Dermis blood vessel endothelial cell (primary cell): ENCODE measurements at regions not wholly inside any gene's neighbourhood (a gene's known extent, or its start where the extent isn't known, plus 50 kb on each side); places are given as distances from the start of the nearest gene placed in this dataset.

Experiments used
- DNase-seq: peaks from one replicate; pipeline ENCODE4 v3.0.0; 2010

GRCh38 chr16:13553453-13553985 lies 366.4 kb upstream of the ERCC4 start:
- no peak for DNase-seq

GRCh38 chr16:13554005-13554404 lies 365.9 kb upstream of the ERCC4 start:
- no peak for DNase-seq

- no peak for DNase-seq
Measured at GRCh38 chr16:13554643-13555042, 365.3 kb upstream of the ERCC4 start.

- DNase-seq, result no peak
Measured at GRCh38 chr16:13557418-13557817, 362.5 kb upstream of the ERCC4 start.

GRCh38 chr16:13558752-13559151 lies 361.2 kb upstream of the ERCC4 start:
- no peak for DNase-seq

- no peak for DNase-seq
Measured at GRCh38 chr16:13559624-13560023, 360.3 kb upstream of the ERCC4 start.

GRCh38 chr16:13560151-13560550 lies 359.8 kb upstream of the ERCC4 start:
- DNase-seq, result no peak

- no peak for DNase-seq
Measured at GRCh38 chr16:13561291-13562070, 358.5 kb upstream of the ERCC4 start.

- no peak for DNase-seq
Measured at GRCh38 chr16:13568803-13569202, 351.2 kb upstream of the ERCC4 start.

GRCh38 chr16:13569986-13570385 lies 350.0 kb upstream of the ERCC4 start:
- no peak for DNase-seq

GRCh38 chr16:13571036-13571435 lies 348.9 kb upstream of the ERCC4 start:
- no peak for DNase-seq

- DNase-seq, result no peak
Measured at GRCh38 chr16:13573903-13574302, 346.1 kb upstream of the ERCC4 start.

- DNase-seq, result no peak
Measured at GRCh38 chr16:13586051-13586450, 333.9 kb upstream of the ERCC4 start.

- DNase-seq, result no peak
Measured at GRCh38 chr16:13587181-13587580, 332.8 kb upstream of the ERCC4 start.

- no peak for DNase-seq
Measured at GRCh38 chr16:13594823-13595222, 325.1 kb upstream of the ERCC4 start.

GRCh38 chr16:13606804-13607203 lies 313.1 kb upstream of the ERCC4 start:
- no peak for DNase-seq

- no peak for DNase-seq
Measured at GRCh38 chr16:13607289-13607688, 312.7 kb upstream of the ERCC4 start.

- DNase-seq, result no peak
Measured at GRCh38 chr16:13611596-13611995, 308.4 kb upstream of the ERCC4 start.

- no peak for DNase-seq
Measured at GRCh38 chr16:13612623-13613022, 307.3 kb upstream of the ERCC4 start.

- DNase-seq, result no peak
Measured at GRCh38 chr16:13613165-13613564, 306.8 kb upstream of the ERCC4 start.

- no peak for DNase-seq
Measured at GRCh38 chr16:13621639-13622038, 298.3 kb upstream of the ERCC4 start.

- no peak for DNase-seq
Measured at GRCh38 chr16:13628156-13628555, 291.8 kb upstream of the ERCC4 start.

GRCh38 chr16:13629704-13630103 lies 290.2 kb upstream of the ERCC4 start:
- DNase-seq, result no peak

GRCh38 chr16:13630374-13630773 lies 289.6 kb upstream of the ERCC4 start:
- no peak for DNase-seq
